ENCODE measurements at regions not wholly inside any gene's neighbourhood (a gene's known extent, or its start where the extent isn't known, plus 50 kb on each side); places are given as distances from the start of the nearest gene placed in this dataset.
"Not testable (repeated sequence)": the region's sequence is repeated elsewhere in the genome, so short reads cannot be mapped to it uniquely, and the experiment has no call there.

- H3K4me1 Mint-ChIP-seq (ENCODE audit: low read depth, unreplicated experiment): peaks cover 22% of the 10 kb centered on the region
- peaks cover 8% of the 10 kb centered on the region for H3K9me3 Mint-ChIP-seq (ENCODE audit: unreplicated experiment)
- H3K36me3 Mint-ChIP-seq (ENCODE audit: unreplicated experiment): peaks cover 7% of the 10 kb centered on the region
- peak overlapping the region; percentile 91 for H3K27ac Mint-ChIP-seq (ENCODE audit: unreplicated experiment)
- peak; percentile 75 for DNase-seq
- peak overlapping the region; percentile 91 for H3K4me3 Mint-ChIP-seq (ENCODE audit: unreplicated experiment)
- no peak for TF ChIP-seq CTCF (IDR thresholded peaks at IDR 0.05; ENCODE audit: partially characterized antibody, unreplicated experiment)
- H3K27me3 Mint-ChIP-seq (ENCODE audit: unreplicated experiment): no peaks in the 10 kb centered on the region
Observed at GRCh38 chr6:28635547-28636158, 110.0 kb downstream of the GPX5 start.

GRCh38 chr6:28638787-28639430 is 113.2 kb downstream of the GPX5 start:
- no peaks in the 10 kb centered on the region for H3K27me3 Mint-ChIP-seq (ENCODE audit: unreplicated experiment)
- peaks cover 17% of the 10 kb centered on the region for H3K4me1 Mint-ChIP-seq (ENCODE audit: low read depth, unreplicated experiment)
- no peak for TF ChIP-seq CTCF (IDR thresholded peaks at IDR 0.05; ENCODE audit: partially characterized antibody, unreplicated experiment)
- H3K4me3 Mint-ChIP-seq (ENCODE audit: unreplicated experiment): no peak overlapping the region
- DNase-seq: no peak
- H3K36me3 Mint-ChIP-seq (ENCODE audit: unreplicated experiment): peaks cover 7% of the 10 kb centered on the region
- H3K27ac Mint-ChIP-seq (ENCODE audit: unreplicated experiment): no peak overlapping the region
- peaks cover 14% of the 10 kb centered on the region for H3K9me3 Mint-ChIP-seq (ENCODE audit: unreplicated experiment)

GRCh38 chr6:28639445-28640290 is 114.0 kb downstream of the GPX5 start:
- not testable (repeated sequence) for H3K36me3 Mint-ChIP-seq (ENCODE audit: unreplicated experiment); H3K27me3 Mint-ChIP-seq (ENCODE audit: unreplicated experiment); H3K4me3 Mint-ChIP-seq (ENCODE audit: unreplicated experiment); H3K27ac Mint-ChIP-seq (ENCODE audit: unreplicated experiment); DNase-seq
- H3K9me3 Mint-ChIP-seq (ENCODE audit: unreplicated experiment): peaks cover 14% of the 10 kb centered on the region
- peaks cover 11% of the 10 kb centered on the region for H3K4me1 Mint-ChIP-seq (ENCODE audit: low read depth, unreplicated experiment)

DNA sequence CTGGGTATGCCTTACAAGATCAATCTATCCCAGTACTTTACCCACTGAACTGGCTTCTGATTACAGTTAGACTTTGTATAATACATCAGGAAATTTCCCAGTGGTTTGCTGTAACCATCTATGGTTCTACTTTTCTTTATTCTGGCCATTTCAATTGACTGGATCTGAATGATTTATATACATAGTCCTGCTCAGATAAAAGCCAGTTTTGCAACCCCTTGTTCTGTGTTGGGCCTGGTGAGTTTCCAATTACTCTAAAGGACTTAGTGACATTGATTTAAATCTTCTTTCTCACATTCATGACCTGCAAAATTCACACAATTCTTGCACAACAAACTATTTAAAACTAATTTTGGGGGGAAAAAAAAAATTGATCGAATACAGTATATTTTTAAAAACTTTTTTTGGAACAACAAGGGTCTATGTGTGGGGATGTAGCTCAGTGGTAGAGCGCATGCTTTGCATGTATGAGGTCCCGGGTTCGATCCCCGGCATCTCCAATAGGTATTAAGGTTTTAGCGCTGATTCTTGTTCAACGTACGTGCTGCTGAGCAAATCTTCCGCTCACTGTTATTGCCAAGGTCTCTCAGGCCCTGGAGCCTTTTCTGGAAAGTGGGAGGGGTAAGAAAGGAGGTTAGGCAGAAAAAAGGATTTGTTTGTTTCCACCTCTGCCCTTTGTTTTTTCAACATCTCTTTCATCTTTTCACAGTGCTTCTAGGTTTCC is 117.5 kb downstream of the GPX5 start:
- peaks cover 7% of the 10 kb centered on the region for H3K36me3 Mint-ChIP-seq (ENCODE audit: unreplicated experiment)
- H3K27me3 Mint-ChIP-seq (ENCODE audit: unreplicated experiment): peaks cover 4% of the 10 kb centered on the region
- DNase-seq: peak; percentile 35
- H3K4me3 Mint-ChIP-seq (ENCODE audit: unreplicated experiment): no peak overlapping the region
- TF ChIP-seq CTCF (IDR thresholded peaks at IDR 0.05; ENCODE audit: partially characterized antibody, unreplicated experiment): no peak
- no peak overlapping the region for H3K27ac Mint-ChIP-seq (ENCODE audit: unreplicated experiment)
- peaks cover 12% of the 10 kb centered on the region for H3K9me3 Mint-ChIP-seq (ENCODE audit: unreplicated experiment)
- H3K4me1 Mint-ChIP-seq (ENCODE audit: low read depth, unreplicated experiment): peaks cover 9% of the 10 kb centered on the region

DNA sequence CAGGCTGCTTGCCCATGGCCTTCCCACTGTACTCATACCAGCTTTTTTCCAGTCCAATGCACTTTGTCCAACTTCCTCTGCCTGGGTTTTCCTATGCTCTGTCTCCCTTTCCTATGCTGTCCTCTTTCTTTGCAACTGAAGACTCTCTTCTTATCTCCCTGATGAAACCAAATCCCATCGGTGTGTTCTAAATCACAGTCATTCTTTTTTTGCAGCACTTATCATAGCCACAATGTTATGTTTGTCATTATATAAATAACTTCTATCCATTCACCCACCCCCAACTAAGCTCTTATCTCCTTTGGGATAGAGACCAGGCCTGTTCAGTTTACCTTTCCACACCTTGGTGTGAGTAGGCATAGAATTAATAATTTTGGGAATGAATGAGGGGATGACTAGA is 121.0 kb downstream of the GPX5 start:
- no peak for TF ChIP-seq CTCF (IDR thresholded peaks at IDR 0.05; ENCODE audit: partially characterized antibody, unreplicated experiment)
- peaks cover 11% of the 10 kb centered on the region for H3K27me3 Mint-ChIP-seq (ENCODE audit: unreplicated experiment)
- peaks cover 19% of the 10 kb centered on the region for H3K9me3 Mint-ChIP-seq (ENCODE audit: unreplicated experiment)
- H3K4me1 Mint-ChIP-seq (ENCODE audit: low read depth, unreplicated experiment): peaks cover 21% of the 10 kb centered on the region
- H3K4me3 Mint-ChIP-seq (ENCODE audit: unreplicated experiment): no peak overlapping the region
- H3K27ac Mint-ChIP-seq (ENCODE audit: unreplicated experiment): peak overlapping the region; percentile 2
- DNase-seq: no peak
- no peaks in the 10 kb centered on the region for H3K36me3 Mint-ChIP-seq (ENCODE audit: unreplicated experiment)

All from glutamatergic neuron (in vitro differentiated cells).